Fibroblast of villous mesenchyme (primary cell): ENCODE measurements at regions not wholly inside any gene's neighbourhood (a gene's known extent, or its start where the extent isn't known, plus 50 kb on each side); places are given as distances from the start of the nearest gene placed in this dataset.

Experiments used
- DNase-seq: peaks from one replicate; pipeline ENCODE4 v3.0.0-alpha.2; 2010; ENCODE audit warnings: low read depth
- H3K4me3 ChIP-seq: 2 replicates; pipeline ENCODE4 v1.5.1; 2011; ENCODE audit warnings: low read depth, mild to moderate bottlenecking, low read length
- CTCF ChIP-seq: IDR thresholded peaks from 2 replicates; pipeline ENCODE4 v1.5.1; 2012; ENCODE audit warnings: low read depth, mild to moderate bottlenecking, low read length; ENCODE audit not compliant: insufficient read depth

- DNase-seq, result no peak
- TF ChIP-seq CTCF, result no peak
- no peak overlapping the region for H3K4me3 ChIP-seq
Observed at GRCh38 chr13:100904293-100904976, 229.8 kb upstream of the TMTC4 start.

- no peak for TF ChIP-seq CTCF
- no peak overlapping the region for H3K4me3 ChIP-seq
- no peak for DNase-seq
Observed at GRCh38 chr13:100899720-100900316, 225.2 kb upstream of the TMTC4 start.

- DNase-seq, result no peak
- no peak overlapping the region for H3K4me3 ChIP-seq
- TF ChIP-seq CTCF, result no peak
Observed at GRCh38 chr13:100898431-100898830, 223.8 kb upstream of the TMTC4 start.

- no peak for TF ChIP-seq CTCF
- no peak overlapping the region for H3K4me3 ChIP-seq
- DNase-seq, result no peak
Observed at GRCh38 chr13:100895651-100896050, 221.1 kb upstream of the TMTC4 start.

- DNase-seq, result no peak
- TF ChIP-seq CTCF, result no peak
- no peak overlapping the region for H3K4me3 ChIP-seq
Observed at GRCh38 chr13:100892981-100893380, 218.4 kb upstream of the TMTC4 start.

- DNase-seq, result no peak
- H3K4me3 ChIP-seq, result no peak overlapping the region
- no peak for TF ChIP-seq CTCF
Observed at GRCh38 chr13:100890645-100891044, 216.1 kb upstream of the TMTC4 start.
